VCaP (cell line): ENCODE measurements at regions not wholly inside any gene's neighbourhood (a gene's known extent, or its start where the extent isn't known, plus 50 kb on each side); places are given as distances from the start of the nearest gene placed in this dataset.
"Not testable (repeated sequence)": the region's sequence is repeated elsewhere in the genome, so short reads cannot be mapped to it uniquely, and the experiment has no call there.

Experiments
- H3K27ac ChIP-seq: fragments of 450-650 bp; 2 replicates; pipeline ENCODE4 v1.5.1; 2017
- CTCF ChIP-seq: fragments of 450-650 bp; conservative IDR thresholded peaks from 2 replicates; pipeline ENCODE4 v1.5.1; 2017; ENCODE audit warnings: mild to moderate bottlenecking, moderate library complexity

DNA sequence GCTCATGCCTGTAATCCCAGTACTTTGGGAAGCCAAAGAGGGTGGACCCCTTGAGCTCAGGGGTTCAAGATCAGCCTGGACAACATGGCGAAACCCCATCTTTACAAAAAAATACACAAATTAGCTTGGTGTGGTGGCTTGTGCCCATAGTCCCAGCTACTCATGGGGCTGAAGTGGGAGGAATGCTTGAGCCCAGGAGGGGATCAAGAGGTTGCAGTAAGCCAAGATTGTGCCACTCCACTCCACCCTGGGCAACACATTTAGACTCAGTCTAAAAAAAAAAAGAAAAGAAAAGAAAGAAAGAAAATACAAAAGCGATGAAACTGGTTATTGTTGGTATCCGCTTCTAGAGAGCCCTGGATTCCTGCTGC is 597.4 kb downstream of the UQCRFS1 start:
- H3K27ac ChIP-seq: no peak overlapping the region
- no peak for TF ChIP-seq CTCF

DNA sequence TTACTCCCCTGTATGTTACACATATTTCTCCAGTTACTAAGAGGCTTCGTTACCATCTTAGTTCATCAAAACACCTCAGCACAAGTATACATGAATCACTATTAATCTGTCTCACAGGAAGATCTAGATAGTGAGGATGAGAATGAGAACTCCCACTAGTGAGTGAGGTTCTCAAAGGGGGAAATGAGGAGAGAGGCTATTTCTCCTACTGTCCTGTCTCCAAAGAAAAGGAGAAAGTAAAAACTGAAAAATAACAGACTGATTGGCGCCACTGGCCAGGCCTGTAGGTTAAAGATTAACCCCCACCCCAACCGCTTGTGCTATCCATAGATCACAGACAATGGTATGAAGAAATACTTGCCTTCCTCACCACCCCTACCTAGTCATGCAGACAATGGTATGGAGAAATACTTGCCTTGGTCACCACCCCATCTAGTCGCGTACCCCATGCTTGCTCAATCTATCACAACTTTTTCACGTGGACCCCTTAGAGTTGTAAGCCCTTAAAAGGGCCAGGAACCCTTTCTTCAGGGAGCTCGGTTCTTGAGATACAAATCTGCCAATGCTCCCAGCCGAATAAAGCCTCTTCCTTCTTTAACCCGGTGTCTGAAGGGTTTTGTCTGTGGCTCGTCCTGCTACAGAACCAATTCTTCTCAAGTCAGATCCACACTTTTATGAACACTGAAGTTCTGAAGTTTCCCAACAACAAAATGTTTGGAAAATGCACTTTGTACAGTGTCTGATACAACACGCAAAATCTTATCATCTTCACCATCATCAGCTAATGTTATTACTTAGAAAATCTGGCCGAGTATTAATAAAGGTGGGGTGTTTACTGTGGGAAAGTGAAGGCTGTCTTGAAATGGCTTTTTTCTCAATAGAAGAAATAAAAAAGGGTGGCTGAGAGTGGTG is 598.1 kb downstream of the UQCRFS1 start:
- H3K27ac ChIP-seq: no peak overlapping the region
- TF ChIP-seq CTCF: no peak

DNA sequence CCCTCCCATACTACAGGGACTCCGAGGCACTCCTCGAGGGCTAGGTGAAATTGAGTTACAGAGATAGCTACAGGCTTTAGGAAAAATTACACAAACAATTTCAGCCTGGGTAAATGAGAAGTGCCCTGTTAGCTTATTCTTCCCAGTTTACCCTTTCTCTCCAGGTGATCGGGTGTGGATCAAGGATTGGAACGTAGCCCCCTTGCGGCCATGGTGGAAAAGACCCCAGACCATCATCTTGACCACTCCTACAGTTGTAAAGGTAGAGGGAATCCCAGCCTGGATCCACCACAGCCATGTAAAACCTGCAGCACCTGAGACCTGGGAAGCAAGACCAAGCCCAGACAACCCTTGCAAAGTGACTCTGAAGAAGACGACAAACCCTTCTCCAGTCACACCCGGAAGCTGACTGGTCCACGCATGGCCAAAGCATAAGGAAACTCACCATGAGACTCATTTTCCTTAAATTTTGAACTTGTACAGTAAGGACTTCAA is 600.6 kb downstream of the UQCRFS1 start:
- TF ChIP-seq CTCF: no peak
- H3K27ac ChIP-seq: no peak overlapping the region

GRCh38 chr19:28611227-28611914 is 601.6 kb downstream of the UQCRFS1 start:
- not testable (repeated sequence) for H3K27ac ChIP-seq

DNA sequence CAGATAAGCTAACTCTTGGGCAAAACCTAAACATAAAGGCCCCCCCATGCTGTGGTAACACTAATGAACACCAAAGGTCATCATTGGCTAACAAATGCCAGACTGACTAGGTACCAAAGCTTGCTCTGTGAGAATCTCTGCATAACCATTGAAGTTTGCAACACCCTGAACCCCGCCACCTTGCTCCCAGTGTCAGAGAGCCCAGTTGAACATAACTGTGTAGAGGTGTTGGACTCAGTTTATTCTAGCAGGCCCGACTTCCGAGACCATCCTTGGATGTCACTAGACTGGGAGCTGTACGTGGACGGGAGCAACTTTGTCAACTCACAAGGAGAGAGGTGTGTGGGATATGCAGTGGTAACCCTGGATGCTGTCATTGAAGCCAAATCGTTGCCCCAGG is 602.2 kb downstream of the UQCRFS1 start:
- TF ChIP-seq CTCF: no peak
- H3K27ac ChIP-seq: no peak overlapping the region

GRCh38 chr19:28609944-28610343 is 603.0 kb downstream of the UQCRFS1 start:
- no peak for TF ChIP-seq CTCF
- no peak overlapping the region for H3K27ac ChIP-seq

GRCh38 chr19:28609091-28609755 is 603.7 kb downstream of the UQCRFS1 start:
- no peak overlapping the region for H3K27ac ChIP-seq
- no peak for TF ChIP-seq CTCF
